ENCODE measurements at regions not wholly inside any gene's neighbourhood (a gene's known extent, or its start where the extent isn't known, plus 50 kb on each side); places are given as distances from the start of the nearest gene placed in this dataset.

DNA sequence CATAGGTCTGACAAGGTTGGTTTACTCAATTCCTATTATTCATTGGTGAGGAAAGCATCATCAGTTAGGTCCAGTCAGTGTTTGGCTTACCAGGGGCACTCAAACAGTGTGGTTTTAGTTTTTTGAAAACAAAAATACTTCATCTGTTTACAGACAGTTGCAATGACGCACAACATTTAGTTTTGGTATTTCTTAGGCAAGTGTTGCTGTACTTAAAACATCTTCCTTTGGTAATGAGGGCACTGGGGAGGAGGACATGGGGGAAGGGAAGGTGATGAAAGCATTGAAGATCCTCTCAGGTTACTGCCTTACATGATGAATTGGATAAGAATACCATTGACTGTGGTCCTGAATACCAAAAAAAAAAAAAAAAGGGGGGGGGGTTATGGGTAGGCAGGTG lies 93.7 kb upstream of the MAOA start:
- no peaks in the 10 kb centered on the region for H3K9me3 Mint-ChIP-seq
- H3K27me3 Mint-ChIP-seq: no peaks in the 10 kb centered on the region
- TF ChIP-seq, protein P1, sequence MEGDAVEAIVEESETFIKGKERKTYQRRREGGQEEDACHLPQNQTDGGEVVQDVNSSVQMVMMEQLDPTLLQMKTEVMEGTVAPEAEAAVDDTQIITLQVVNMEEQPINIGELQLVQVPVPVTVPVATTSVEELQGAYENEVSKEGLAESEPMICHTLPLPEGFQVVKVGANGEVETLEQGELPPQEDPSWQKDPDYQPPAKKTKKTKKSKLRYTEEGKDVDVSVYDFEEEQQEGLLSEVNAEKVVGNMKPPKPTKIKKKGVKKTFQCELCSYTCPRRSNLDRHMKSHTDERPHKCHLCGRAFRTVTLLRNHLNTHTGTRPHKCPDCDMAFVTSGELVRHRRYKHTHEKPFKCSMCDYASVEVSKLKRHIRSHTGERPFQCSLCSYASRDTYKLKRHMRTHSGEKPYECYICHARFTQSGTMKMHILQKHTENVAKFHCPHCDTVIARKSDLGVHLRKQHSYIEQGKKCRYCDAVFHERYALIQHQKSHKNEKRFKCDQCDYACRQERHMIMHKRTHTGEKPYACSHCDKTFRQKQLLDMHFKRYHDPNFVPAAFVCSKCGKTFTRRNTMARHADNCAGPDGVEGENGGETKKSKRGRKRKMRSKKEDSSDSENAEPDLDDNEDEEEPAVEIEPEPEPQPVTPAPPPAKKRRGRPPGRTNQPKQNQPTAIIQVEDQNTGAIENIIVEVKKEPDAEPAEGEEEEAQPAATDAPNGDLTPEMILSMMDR (IDR thresholded peaks at IDR 0.05): no peak
- H3K36me3 ChIP-seq (ENCODE audit: insufficient read depth, low read length): no peaks in the 10 kb centered on the region
- no peak overlapping the region for H3K4me3 Mint-ChIP-seq
- DNase-seq (no peak), ATAC-seq (ENCODE audit: poor library complexity) (no peak)
- H3K9me3 ChIP-seq (ENCODE audit: control insufficient read depth in 1 of 2, insufficient read depth in 1 of 2, low read length in 2 of 2): no peaks in the 10 kb centered on the region
- H3K27me3 ChIP-seq (ENCODE audit: control insufficient read depth in 1 of 2, insufficient read depth in 2 of 2, low read length in 2 of 2): no peaks in the 10 kb centered on the region
- no peaks in the 10 kb centered on the region for H3K36me3 Mint-ChIP-seq (ENCODE audit: low read depth)
- no peak overlapping the region for H3K27ac ChIP-seq (ENCODE audit: low read depth in 1 of 2, low read length in 2 of 2)
- H3K4me3 ChIP-seq (ENCODE audit: low read length): no peak overlapping the region
- POLR2A ChIA-PET: no interaction called here
- H3K4me1 Mint-ChIP-seq (ENCODE audit: low read depth): no peaks in the 10 kb centered on the region
- CTCF ChIA-PET: no interaction called here
- no peaks in the 10 kb centered on the region for H3K4me1 ChIP-seq (ENCODE audit: insufficient read depth, low read length)
- H3K27ac Mint-ChIP-seq: no peak overlapping the region
- intact Hi-C loops (cut with DNase I, micrococcal nuclease): no loop called here

DNA sequence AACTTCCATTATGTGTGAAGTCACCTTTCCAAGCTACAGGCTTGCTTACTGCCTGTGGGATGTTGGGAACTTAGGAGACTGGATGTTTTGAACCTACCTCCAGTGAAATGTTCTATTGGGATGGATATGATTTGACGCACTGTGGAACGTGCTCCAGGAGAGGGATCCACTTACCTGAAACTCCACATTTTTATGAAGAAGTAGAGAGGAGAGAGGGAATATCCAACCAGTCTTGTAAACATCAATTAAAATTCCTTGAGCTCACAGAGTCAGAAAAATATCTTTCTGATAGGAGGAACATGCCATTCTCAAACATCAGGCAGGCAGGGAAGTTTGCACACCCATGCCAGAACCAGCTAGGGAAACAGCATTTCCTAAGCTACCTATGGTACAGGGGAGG lies 91.1 kb upstream of the MAOA start:
- Histone ChIP-seq H3K27ac (ENCODE audit: low read depth in 1 of 2, low read length in 2 of 2) (no peak overlapping the region), H3K4me3 (ENCODE audit: low read length) (no peak overlapping the region), H3K36me3 (ENCODE audit: insufficient read depth, low read length) (no peaks in the 10 kb centered on the region), H3K27me3 (ENCODE audit: control insufficient read depth in 1 of 2, insufficient read depth in 2 of 2, low read length in 2 of 2) (no peaks in the 10 kb centered on the region), H3K4me1 (ENCODE audit: insufficient read depth, low read length) (no peaks in the 10 kb centered on the region), H3K9me3 (ENCODE audit: control insufficient read depth in 1 of 2, insufficient read depth in 1 of 2, low read length in 2 of 2) (no peaks in the 10 kb centered on the region)
- intact Hi-C loops (cut with DNase I, micrococcal nuclease): no loop called here
- Mint-ChIP-seq H3K4me3 (no peak overlapping the region), H3K27ac (no peak overlapping the region), H3K4me1 (ENCODE audit: low read depth) (no peaks in the 10 kb centered on the region), H3K27me3 (no peaks in the 10 kb centered on the region), H3K9me3 (no peaks in the 10 kb centered on the region), H3K36me3 (ENCODE audit: low read depth) (no peaks in the 10 kb centered on the region)
- DNase-seq (no peak), ATAC-seq (ENCODE audit: poor library complexity) (no peak)
- CTCF ChIA-PET: no interaction called here
- POLR2A ChIA-PET: no interaction called here
- TF ChIP-seq, protein P1 (IDR thresholded peaks at IDR 0.05): no peak

DNA sequence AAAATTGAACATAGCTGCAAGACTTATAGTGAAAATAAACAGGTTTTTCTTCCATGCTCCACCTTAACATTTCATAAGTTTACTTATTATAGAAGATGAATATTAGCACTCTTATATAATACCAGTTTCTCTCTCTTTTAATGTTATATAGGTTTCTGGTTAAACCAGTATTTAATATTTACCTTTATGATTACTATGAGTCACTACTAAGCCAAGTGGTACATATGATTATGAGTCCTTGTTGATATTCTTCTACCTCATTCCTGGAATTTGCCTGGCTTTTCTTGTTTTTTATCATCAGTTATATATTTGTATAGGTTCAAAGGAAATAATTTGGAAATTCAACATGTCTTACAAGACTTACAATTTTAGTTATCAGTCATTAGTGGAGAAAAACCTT lies 89.9 kb upstream of the MAOA start:
- no peaks in the 10 kb centered on the region for H3K9me3 ChIP-seq (ENCODE audit: control insufficient read depth in 1 of 2, insufficient read depth in 1 of 2, low read length in 2 of 2)

More for the DNA sequence above, 89.9 kb upstream of the MAOA start:
- Mint-ChIP-seq H3K27ac (no peak overlapping the region), H3K36me3 (ENCODE audit: low read depth) (no peaks in the 10 kb centered on the region), H3K4me3 (no peak overlapping the region), H3K9me3 (no peaks in the 10 kb centered on the region), H3K27me3 (no peaks in the 10 kb centered on the region), H3K4me1 (ENCODE audit: low read depth) (no peaks in the 10 kb centered on the region)
- POLR2A ChIA-PET: no interaction called here
- no peaks in the 10 kb centered on the region for H3K27me3 ChIP-seq (ENCODE audit: control insufficient read depth in 1 of 2, insufficient read depth in 2 of 2, low read length in 2 of 2)
- H3K27ac ChIP-seq (ENCODE audit: low read depth in 1 of 2, low read length in 2 of 2): no peak overlapping the region
- ATAC-seq (ENCODE audit: poor library complexity) (no peak), DNase-seq (no peak)
- intact Hi-C loops (cut with DNase I, micrococcal nuclease): no loop called here
- H3K4me1 ChIP-seq (ENCODE audit: insufficient read depth, low read length): no peaks in the 10 kb centered on the region
- CTCF ChIA-PET: no interaction called here
- H3K36me3 ChIP-seq (ENCODE audit: insufficient read depth, low read length): no peaks in the 10 kb centered on the region
- TF ChIP-seq, protein P1 (IDR thresholded peaks at IDR 0.05): no peak
- no peak overlapping the region for H3K4me3 ChIP-seq (ENCODE audit: low read length)
